Body of pancreas (tissue), 4 donors: ENCODE measurements at regions not wholly inside any gene's neighbourhood (a gene's known extent, or its start where the extent isn't known, plus 50 kb on each side); places are given as distances from the start of the nearest gene placed in this dataset.

Experiments used
- ATAC-seq: fragments of 150-250 bp; one replicate; pipeline ENCODE4 v1.9.1; 2016
- DNase-seq, 4 donors: peaks; one replicate each; pipeline ENCODE4 v3.0.0-alpha.2; 2019
- H3K27ac ChIP-seq, 4 donors: fragments of 200-600 bp; sonication (generic); 1 replicate in 3 of 4; 2 replicates in 1 of 4; pipeline versions ENCODE4 v1.5.1 to v1.6.1; 2016 to 2019; ENCODE audit warnings: mild to moderate bottlenecking in 1 of 4, mixed read lengths in 1 of 4, moderate library complexity in 1 of 4
- H3K27me3 ChIP-seq, 2 donors: fragments of 200-600 bp; sonication (generic); one replicate each; pipeline ENCODE4 v1.6.0; 2016; ENCODE audit warnings: mild to moderate bottlenecking in 1 of 2
- H3K36me3 ChIP-seq, 2 donors: fragments of 200-600 bp; sonication (generic); replicated peaks in 1 of 2; 2 replicates each; pipeline ENCODE4 v1.5.1; 2016; ENCODE audit warnings: low read depth in 2 of 2; ENCODE audit not compliant: insufficient read depth in 1 of 2
- H3K4me1 ChIP-seq: fragments of 200-600 bp; sonication (generic); one replicate; pipeline ENCODE4 v1.6.0; 2016
- H3K4me3 ChIP-seq, 2 donors: fragments of 200-600 bp; sonication (generic); 1 replicate in 1 of 2; 2 replicates in 1 of 2; pipeline ENCODE4 v1.5.1; 2016 to 2019
- H3K9me3 ChIP-seq, 3 donors: fragments of 200-600 bp; sonication (generic); 1 replicate in 2 of 3; 2 replicates in 1 of 3; pipeline ENCODE4 v1.5.1; 2016
- POLR2A ChIP-seq, 3 donors: fragments of 450-650 bp; IDR thresholded peaks; one replicate each; pipeline ENCODE4 v1.6.1; 2016; ENCODE audit warnings: antibody characterized with exemption in 3 of 3, mild to moderate bottlenecking in 2 of 3
- WGBS, 2 donors: methylation state at CpG; one replicate each; pipeline ENCODE4 v1.1.5; 2017; 5-methylcytosine and 5-hydroxymethylcytosine counted together
- intact Hi-C: fragments of 100-400 bp; cut with DNase I; formaldehyde crosslinking; loops from one replicate; pipeline ENCODE4 v1.15.1; 2023
- TF ChIP-seq, protein P1 (sequence below), 7 experiments: fragments of 450-650 bp in 4 of 7; fragments of 200-600 bp in 3 of 7; sonication (generic) in 3 of 7; IDR thresholded peaks; one replicate each; pipeline ENCODE4 v1.5.1; 2016 to 2019; ENCODE audit warnings: antibody characterized with exemption in 7 of 7

DNA sequence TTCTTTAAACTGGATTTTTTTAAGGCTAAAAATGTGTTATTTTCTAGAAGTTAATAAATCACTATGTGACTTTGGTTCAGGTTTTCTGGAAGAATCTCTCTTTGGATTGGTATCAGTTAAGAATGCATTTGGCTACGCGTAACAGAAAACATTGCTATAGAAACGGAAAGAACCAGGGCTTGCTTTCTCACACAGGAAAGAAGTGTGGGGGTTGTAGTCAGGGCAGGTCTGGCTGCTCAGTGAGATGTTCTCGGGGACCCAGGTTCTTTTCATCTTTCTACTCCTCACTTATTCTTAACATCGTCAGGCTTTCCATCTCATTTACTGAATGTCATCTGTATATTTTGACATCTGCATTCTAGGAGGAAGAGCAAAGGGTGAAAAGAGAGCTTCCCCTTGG lies 191.4 kb downstream of the ZBTB18 start:
- no peaks in the 10 kb centered on the region for H3K4me1 ChIP-seq
- 56 to 62% methylated on average over 5 of the region's 5 CpGs for WGBS, 2 donors
- no peaks in the 10 kb centered on the region for H3K9me3 ChIP-seq
- ATAC-seq (no peak), DNase-seq (no peak)
- no peak overlapping the region for H3K4me3 ChIP-seq
- TF ChIP-seq, protein P1, sequence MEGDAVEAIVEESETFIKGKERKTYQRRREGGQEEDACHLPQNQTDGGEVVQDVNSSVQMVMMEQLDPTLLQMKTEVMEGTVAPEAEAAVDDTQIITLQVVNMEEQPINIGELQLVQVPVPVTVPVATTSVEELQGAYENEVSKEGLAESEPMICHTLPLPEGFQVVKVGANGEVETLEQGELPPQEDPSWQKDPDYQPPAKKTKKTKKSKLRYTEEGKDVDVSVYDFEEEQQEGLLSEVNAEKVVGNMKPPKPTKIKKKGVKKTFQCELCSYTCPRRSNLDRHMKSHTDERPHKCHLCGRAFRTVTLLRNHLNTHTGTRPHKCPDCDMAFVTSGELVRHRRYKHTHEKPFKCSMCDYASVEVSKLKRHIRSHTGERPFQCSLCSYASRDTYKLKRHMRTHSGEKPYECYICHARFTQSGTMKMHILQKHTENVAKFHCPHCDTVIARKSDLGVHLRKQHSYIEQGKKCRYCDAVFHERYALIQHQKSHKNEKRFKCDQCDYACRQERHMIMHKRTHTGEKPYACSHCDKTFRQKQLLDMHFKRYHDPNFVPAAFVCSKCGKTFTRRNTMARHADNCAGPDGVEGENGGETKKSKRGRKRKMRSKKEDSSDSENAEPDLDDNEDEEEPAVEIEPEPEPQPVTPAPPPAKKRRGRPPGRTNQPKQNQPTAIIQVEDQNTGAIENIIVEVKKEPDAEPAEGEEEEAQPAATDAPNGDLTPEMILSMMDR (IDR thresholded peaks at IDR 0.05), result no peak
- TF ChIP-seq POLR2A (IDR thresholded peaks at IDR 0.05), result no peak
- H3K27ac ChIP-seq, result no peak overlapping the region
- intact Hi-C loops, result no loop called here
- H3K27me3 ChIP-seq, result no peaks in the 10 kb centered on the region
- no peaks in the 10 kb centered on the region for H3K36me3 ChIP-seq

DNA sequence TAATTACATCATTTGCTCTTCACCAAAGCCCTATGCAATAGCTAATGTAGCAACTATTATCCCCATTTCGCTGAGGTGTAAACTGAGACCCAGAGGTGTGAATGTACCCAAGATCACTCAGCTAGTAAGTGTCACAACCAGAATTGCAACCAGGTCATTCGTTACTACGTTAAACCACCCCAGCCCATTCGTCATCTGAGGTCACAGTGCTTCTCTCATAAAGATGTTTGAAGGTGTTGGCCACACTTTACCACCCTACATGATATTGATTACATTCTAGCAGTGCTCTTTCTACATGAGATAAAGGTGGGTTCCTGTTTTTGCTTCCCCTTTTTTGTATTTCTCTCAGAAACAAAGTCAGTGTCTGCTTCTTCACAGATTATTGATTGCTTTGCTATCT lies 195.3 kb downstream of the ZBTB18 start:
- H3K27me3 ChIP-seq, result no peaks in the 10 kb centered on the region
- H3K27ac ChIP-seq, result no peak overlapping the region
- no peak for ATAC-seq
- no peak for TF ChIP-seq POLR2A (IDR thresholded peaks at IDR 0.05)
- TF ChIP-seq, protein P1 (IDR thresholded peaks at IDR 0.05), result no peak
- no peak for DNase-seq
- no peaks in the 10 kb centered on the region for H3K36me3 ChIP-seq
- 60 to 73% methylated on average over 4 of the region's 4 CpGs for WGBS, 2 donors
- H3K9me3 ChIP-seq, result no peaks in the 10 kb centered on the region
- intact Hi-C loops, result no loop called here
- H3K4me3 ChIP-seq, result no peak overlapping the region
- no peaks in the 10 kb centered on the region for H3K4me1 ChIP-seq

DNA sequence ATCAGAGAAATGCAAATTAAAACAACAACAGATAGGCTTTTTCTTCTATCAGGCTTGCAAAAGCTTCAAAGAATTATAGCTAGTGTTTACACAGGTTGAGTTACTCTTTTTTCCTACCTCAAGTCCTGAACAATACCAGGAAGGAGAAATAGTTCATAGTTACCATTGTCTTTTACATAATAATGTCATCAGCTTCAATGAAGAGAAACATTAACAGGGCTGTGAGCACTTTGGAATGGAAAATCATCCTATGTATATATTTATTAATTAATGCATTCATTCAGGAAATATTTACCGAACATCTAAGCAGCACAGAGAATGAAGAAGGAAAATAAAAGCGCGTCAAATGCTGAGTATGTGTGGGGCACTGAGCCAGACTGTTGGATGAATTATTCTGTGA lies 197.3 kb downstream of the ZBTB18 start:
- H3K9me3 ChIP-seq, result no peaks in the 10 kb centered on the region
- H3K36me3 ChIP-seq, result no peaks in the 10 kb centered on the region
- DNase-seq (no peak), ATAC-seq (no peak)
- no peaks in the 10 kb centered on the region for H3K27me3 ChIP-seq
- no peaks in the 10 kb centered on the region for H3K4me1 ChIP-seq
- H3K27ac ChIP-seq, result no peak overlapping the region
- intact Hi-C loops, result no loop called here
- WGBS, 2 donors, result 76 to 95% methylated on average over 3 of the region's 3 CpGs
- TF ChIP-seq, protein P1 (IDR thresholded peaks at IDR 0.05), result no peak
- TF ChIP-seq POLR2A (IDR thresholded peaks at IDR 0.05), result no peak
- H3K4me3 ChIP-seq, result no peak overlapping the region

DNA sequence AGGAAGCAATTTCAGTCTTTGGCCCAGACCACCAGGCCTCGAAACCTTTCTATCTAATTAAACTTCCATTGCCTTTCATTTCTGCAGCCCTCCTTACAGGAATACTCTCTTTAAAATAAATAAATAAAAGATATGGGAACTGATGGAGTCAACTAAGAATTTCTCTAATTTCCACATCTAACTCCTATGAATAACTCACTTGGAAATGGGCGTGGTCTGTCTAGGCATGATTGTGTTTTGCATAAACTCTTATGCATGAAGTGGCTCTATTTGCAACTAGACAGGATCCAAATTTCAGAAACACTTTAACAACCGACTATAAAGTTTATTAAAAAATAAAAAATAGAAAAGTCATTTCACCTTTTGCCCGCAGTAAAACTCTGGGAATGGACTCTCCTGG lies 199.5 kb downstream of the ADSS2 start:
- intact Hi-C loops, result no loop called here
- Histone ChIP-seq H3K4me1 (no peaks in the 10 kb centered on the region), H3K27me3 (no peaks in the 10 kb centered on the region), H3K36me3 (no peaks in the 10 kb centered on the region), H3K27ac (no peak overlapping the region), H3K9me3 (no peaks in the 10 kb centered on the region), H3K4me3 (no peak overlapping the region)
- WGBS, 2 donors, result 81 to 82% methylated on average over 4 of the region's 4 CpGs
- no peak for TF ChIP-seq POLR2A (IDR thresholded peaks at IDR 0.05)
- TF ChIP-seq, protein P1 (IDR thresholded peaks at IDR 0.05), result no peak
- DNase-seq (no peak), ATAC-seq (no peak)

DNA sequence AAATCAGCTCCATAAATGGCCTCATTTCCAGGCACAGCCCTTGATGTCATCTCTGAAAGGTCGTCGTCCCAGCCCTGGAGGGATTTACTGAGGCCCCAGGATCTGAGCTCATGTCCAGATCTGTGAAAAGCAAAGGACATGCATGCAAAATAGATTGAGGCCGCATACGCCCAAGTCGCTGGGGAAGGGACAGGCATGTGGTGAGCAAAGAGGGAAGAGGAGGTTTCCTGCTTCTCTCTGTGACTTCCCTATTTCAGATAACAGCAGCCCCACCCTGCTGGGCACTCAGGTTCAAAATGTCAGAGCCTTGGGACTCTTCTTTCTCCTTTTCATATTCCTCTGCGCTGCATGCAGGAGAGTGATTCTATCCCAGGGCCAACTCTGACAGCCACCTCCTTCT lies 197.2 kb downstream of the ADSS2 start:
- no peak overlapping the region for H3K27ac ChIP-seq
- no peaks in the 10 kb centered on the region for H3K9me3 ChIP-seq
- H3K36me3 ChIP-seq, result no peaks in the 10 kb centered on the region
- DNase-seq, result peak in 1 of 4 donors; percentile 61
- H3K27me3 ChIP-seq, result no peaks in the 10 kb centered on the region
- no peak overlapping the region for H3K4me3 ChIP-seq
- no peak for TF ChIP-seq POLR2A (IDR thresholded peaks at IDR 0.05)
- TF ChIP-seq, protein P1 (IDR thresholded peaks at IDR 0.05), result no peak
- H3K4me1 ChIP-seq, result no peaks in the 10 kb centered on the region
- ATAC-seq, result no peak
- WGBS, 2 donors, result 63 to 84% methylated on average over 6 of the region's 6 CpGs
- intact Hi-C loops, result no loop called here
